NK-92 treated with Interleukin-12 subunit alpha and Interleukin-12 subunit beta, amount 100 ng/mL, for 24 hours (cell line): ENCODE measurements at regions not wholly inside any gene's neighbourhood (a gene's known extent, or its start where the extent isn't known, plus 50 kb on each side); places are given as distances from the start of the nearest gene placed in this dataset.

Experiments
- DNase-seq: peaks from one replicate; lab custom pipeline; 2025; lab: John Stamatoyannopoulos, UW

DNA sequence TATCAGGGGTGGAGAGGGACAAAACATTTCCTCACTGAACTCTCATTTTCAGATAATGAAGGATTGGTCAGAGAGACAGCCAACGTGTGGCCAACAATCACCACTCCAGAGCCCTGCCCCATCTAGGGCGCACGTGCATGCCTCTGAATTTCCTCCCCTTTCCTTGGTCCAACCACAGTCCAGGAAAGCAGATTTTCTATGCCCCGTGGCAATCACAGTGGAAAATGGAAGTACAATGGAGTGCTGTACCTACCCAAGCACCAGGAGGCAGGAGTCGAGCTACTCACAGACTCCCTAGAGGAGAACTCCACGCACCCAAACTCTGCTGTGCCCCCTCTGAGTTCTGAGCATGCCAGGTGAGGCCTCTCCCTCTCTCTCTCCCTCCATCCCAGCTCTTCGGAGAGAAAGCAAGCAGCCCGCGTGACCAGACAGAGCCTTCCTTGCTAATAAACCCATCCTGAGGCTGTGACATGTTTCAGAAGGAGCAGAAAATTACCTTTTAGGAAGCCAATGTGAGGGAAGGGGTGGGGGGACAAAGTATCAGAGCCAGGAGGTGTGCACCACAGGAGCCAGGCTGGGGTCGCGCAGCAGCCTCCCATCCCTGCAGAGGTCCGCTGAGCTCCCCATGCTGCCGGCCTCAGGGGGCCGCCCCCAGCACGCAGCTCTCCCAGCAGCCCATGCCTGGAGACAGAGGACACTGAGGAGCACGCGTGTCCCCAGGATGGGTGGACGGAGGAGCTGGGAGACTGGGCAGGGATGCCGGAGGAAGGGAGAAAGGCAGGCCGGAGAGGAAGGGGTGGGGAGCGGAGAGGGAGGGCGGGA, 73.4 kb downstream of the PITPNM2 start:
- DNase-seq, result no peak

- DNase-seq, result peak; percentile 48
Observed at GRCh38 chr12:123076604-123077297, 74.1 kb downstream of the PITPNM2 start.

- peak; percentile 70 for DNase-seq
Observed at GRCh38 chr12:123075646-123076171, 75.2 kb downstream of the PITPNM2 start.

- no peak for DNase-seq
Observed at GRCh38 chr12:123075087-123075645, 75.7 kb downstream of the PITPNM2 start.

DNA sequence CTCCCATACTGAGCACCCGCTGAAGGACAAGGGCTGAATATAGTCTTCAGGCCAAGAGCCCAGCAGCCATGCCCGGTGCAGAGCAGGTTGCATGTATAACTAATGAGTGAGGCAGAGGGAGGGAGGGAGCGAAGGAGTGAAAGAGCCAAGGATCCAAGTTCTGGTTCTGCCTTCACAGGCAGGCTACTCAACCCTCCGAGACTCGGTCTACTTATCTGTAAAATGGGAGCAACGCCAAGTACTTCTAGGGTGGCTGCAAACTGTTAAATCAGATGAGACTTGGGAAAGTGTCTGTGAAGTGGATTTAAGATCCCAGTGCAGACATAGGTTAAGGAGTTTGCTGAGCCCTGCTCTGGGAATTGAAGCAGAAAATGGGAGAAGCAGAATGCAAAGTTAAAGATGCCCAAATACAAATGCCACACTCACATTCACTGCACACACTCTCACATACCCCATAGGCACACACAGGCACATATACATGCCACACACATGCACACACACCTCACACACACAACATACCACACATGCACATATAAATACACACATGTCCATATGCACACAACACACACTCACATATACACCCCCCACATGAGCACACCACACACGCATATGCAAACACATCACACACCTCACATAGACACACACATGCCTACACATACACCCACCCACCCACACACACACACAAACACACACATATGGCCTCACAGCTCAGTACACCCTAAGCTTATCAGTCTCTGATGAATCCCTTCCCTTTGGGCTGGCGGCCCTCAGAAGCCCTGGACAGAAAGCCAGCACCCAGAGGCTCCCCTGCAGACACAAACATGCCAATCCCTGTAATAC, 76.7 kb downstream of the PITPNM2 start:
- no peak for DNase-seq

GRCh38 chr12:123073292-123073691, 77.6 kb downstream of the PITPNM2 start:
- DNase-seq, result no peak

GRCh38 chr12:123071857-123072256, 79.0 kb downstream of the PITPNM2 start:
- DNase-seq, result no peak

DNA sequence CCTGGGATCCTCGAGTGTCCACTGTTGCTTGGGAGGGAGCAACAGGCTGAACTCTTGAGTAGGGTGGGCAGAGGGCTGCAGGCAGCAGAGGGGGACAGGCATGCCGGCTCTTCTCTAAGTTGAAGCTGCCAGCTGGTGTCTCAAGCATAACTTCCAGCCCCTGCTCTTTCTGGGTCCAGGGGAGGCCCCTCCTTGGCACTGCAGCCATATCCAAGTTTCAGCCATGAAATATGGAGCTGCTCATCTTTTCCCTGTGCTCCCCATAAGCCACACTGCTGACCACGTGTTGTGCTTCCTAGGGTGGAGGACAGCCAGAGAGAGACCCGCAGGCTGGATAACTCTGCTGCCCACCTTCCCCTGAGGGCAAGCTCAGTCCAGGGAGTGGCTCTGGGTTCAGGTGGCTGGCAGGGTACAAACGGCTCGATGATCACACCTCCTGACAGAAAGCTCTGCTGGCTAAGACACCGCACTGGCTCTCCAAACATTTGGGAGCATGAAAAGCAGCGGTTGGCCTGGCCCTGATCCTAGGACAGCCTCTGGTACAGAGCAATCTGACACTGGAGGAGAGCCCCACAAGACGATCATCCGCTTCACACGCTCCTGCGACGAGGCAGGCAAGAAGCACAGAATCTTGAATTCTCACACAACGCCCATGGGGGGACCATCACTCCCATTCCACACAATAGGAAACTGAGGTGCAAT, 79.6 kb downstream of the PITPNM2 start:
- no peak for DNase-seq

- DNase-seq, result no peak
Observed at GRCh38 chr12:123070267-123071081, 80.4 kb downstream of the PITPNM2 start.

DNA sequence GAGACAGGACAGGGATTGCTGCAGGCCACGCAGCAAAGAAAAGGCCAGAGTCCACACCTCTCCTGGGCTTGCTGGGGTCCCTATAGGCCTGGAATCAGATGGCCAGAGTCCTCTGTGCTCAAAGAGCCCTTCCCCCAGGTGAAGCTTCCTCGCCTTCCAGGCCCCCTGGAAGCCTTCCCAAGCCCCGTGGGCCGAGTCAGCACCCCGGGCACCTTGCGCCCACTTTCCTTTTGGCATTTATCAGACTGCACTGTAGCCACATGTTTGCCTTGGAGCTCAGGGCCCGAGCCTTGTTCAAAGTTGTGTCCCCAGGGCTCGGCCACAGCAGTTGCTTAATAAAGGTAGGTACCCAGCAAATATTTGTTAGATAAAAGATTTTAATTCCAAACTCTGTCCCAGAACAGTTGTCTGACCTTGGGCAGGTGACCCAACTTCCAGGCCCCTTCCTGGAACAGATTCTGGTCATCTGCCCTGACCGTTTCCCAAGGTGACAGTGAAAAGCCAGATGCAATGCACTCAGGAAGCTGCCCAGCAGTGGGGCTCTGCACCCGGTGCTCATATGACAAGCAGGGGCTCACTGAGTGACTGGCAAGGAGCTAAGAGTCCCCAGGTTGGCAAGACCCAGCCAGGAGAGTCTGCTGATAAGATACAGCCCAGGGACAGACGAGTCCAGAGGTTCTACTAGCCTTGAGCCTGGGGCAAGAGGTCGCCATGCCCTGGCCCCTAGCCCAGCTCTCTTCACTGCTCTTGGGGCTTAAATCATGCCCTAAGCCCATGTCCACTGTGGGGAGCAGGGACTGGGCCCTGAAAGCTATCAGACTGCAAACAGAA, 81.2 kb downstream of the PITPNM2 start:
- no peak for DNase-seq

DNA sequence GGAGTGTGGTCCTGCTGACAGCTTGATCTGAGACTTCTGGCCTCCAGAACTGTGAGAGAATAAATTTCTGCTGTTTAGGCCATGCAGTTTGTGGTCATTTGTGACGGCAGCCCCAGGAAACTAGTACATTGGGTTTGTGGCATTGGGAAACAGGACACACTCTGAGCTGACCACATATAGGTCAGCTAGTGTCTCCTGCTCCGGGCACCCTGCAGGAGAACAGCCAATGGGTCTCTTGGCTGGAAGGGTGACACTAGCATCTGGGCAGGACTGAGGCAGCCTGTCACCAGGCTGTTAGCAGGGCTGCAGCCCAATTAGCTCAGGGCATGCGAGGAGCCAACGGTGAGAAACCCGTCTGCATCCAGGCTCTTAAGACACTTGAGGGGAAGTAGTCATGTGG, 83.2 kb downstream of the PITPNM2 start:
- no peak for DNase-seq

DNA sequence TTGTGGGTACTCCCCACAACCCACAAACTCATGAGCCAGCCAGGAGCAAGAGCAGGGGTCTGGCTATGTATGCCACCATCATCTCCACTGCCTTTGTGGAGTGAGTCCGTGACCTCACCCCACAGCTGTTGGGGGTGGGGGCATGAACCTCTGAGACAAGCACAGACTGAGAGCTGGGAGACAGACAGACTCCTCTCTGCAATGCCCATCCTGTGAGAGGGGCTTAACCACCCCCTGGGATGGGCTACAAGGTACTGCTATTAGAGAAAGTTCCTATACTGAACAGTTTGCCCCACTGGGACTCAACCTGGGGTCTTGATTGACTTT, 84.5 kb downstream of the PITPNM2 start:
- DNase-seq, result no peak

DNA sequence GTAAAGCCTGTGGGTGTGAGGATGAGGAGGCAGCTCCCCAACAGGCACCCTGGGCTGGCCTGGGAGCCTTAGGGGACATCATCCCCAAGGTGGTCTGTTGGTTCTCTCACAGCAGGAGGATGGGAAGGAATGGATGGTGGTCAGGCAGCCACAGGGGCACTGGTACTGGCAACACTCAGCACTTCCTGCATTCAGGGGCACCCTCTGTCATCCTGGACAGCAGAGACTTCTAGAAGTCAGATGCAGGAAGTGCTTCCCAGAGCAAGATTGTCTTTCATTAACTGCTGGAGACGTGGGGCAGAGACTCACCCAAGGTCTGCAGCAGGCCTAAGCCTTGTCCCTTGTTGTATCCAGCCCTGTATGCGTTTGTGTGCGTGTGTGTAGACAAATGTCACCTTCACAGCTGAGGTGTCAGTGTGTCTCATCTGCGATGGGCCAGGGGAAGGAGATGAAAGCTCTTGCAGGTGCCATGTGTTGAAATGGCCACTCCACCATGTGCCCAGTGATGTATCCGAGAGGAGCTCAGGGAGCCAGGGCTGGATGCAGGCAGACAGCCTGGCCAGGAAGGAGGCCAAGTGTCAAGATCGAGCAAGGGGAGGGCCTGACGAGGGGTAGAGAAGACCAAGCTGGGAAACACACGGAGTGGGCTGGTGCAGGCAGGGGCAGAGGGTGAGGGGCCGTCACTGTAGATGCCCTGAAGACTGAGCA, 85.1 kb downstream of the PITPNM2 start:
- no peak for DNase-seq

GRCh38 chr12:123064885-123065619, 84.6 kb downstream of the ARL6IP4 start:
- DNase-seq, result no peak

GRCh38 chr12:123064366-123064765, 83.9 kb downstream of the ARL6IP4 start:
- DNase-seq, result no peak

- no peak for DNase-seq
Observed at GRCh38 chr12:123063535-123063934, 83.1 kb downstream of the ARL6IP4 start.

- DNase-seq, result peak; percentile 20
Observed at GRCh38 chr12:123062681-123063486, 82.4 kb downstream of the ARL6IP4 start.
